HCT116 (cell line): ENCODE measurements at regions not wholly inside any gene's neighbourhood (a gene's known extent, or its start where the extent isn't known, plus 50 kb on each side); places are given as distances from the start of the nearest gene placed in this dataset.
A peak's percentile ranks its signal among the peaks of the same experiment; 100 is the strongest.

Experiments
- ATAC-seq: fragments of 200-7000 bp; cut with Tn5 transposase; 2 replicates; pipeline ENCODE4 v1.9.1; 2020; ENCODE audit warnings: mild to moderate bottlenecking, moderate library complexity
- BruUV-seq: library from RNA; stranded (reverse); fragments of 400-500 nt; replicated peaks from 2 replicates; lab custom pipeline; 2021; lab: Mats Ljungman, UMichigan
- CTCF ChIA-PET: fragments of 300-600 bp; sonication (Branson Sonifier 250); formaldehyde crosslinking; loops from one replicate; lab custom pipeline; 2021; ENCODE audit warnings: antibody characterized with exemption; lab: Charles Lee
- POLR2A ChIA-PET: fragments of 300-600, 350-600 bp; sonication (Branson Sonifier 250); formaldehyde crosslinking; loops from one replicate; lab custom pipeline; 2021; ENCODE audit warnings: antibody characterized with exemption; lab: Charles Lee
- RAD21 ChIA-PET, 2 experiments: fragments of 300-600 bp; sonication (Branson Sonifier 250); formaldehyde crosslinking; loops; one replicate each; lab custom pipeline; 2023; ENCODE audit warnings: low total read pairs in 2 of 2; ENCODE audit not compliant: uncharacterized antibody in 2 of 2, unreplicated experiment in 2 of 2, low non-redundant PET in 1 of 2; lab: Charles Lee
- DNase-seq: peaks from one replicate; pipeline ENCODE4 v3.0.0-alpha.2; 2010; ENCODE audit warnings: low read depth, low spot score
- H2AFZ ChIP-seq: fragments of 200-600 bp; shearing (Covaris generic), sonication (generic); 2 replicates; pipeline ENCODE4 v1.6.1; 2017; ENCODE audit warnings: low read depth, mixed run types, mixed read lengths, antibody characterized with exemption, low read length; ENCODE audit not compliant: poor library complexity, severe bottlenecking
- H3K27ac ChIP-seq: 2 replicates; pipeline ENCODE4 v1.5.1; 2012; ENCODE audit warnings: low read depth, low read length
- H3K27me3 ChIP-seq: fragments of 200-600 bp; sonication (generic); 2 replicates; pipeline ENCODE4 v1.6.1; 2016; ENCODE audit warnings: mixed run types, low read length, mixed read lengths; ENCODE audit not compliant: insufficient read depth
- H3K36me3 ChIP-seq, 2 experiments: fragments of 200-500 bp in 1 of 2; fragments of 200-600 bp in 1 of 2; sonication (Bioruptor generic) in 1 of 2; sonication (generic) in 1 of 2; 2 replicates each; pipeline versions ENCODE4 v1.5.1 to v1.6.1; 2014 to 2016; ENCODE audit warnings: low read length in 2 of 2, inconsistent platforms in 1 of 2, mixed read lengths in 1 of 2, mixed run types in 1 of 2; ENCODE audit not compliant: insufficient read depth in 2 of 2, control insufficient read depth in 1 of 2
- H3K4me1 ChIP-seq, 2 experiments: fragments of 200-600 bp in 1 of 2; sonication (generic) in 1 of 2; 2 replicates each; pipeline versions ENCODE4 v1.5.1 to v1.6.1; 2012 to 2017; ENCODE audit warnings: low read length in 2 of 2, inconsistent platforms in 1 of 2, mild to moderate bottlenecking in 1 of 2, mixed read lengths in 1 of 2, mixed run types in 1 of 2, moderate library complexity in 1 of 2; ENCODE audit not compliant: insufficient read depth in 2 of 2, control insufficient read depth in 1 of 2
- H3K4me2 ChIP-seq: fragments of 200-600 bp; sonication (generic); 2 replicates; pipeline ENCODE4 v1.6.1; 2017; ENCODE audit warnings: mixed run types, low read length, mixed read lengths
- H3K4me3 ChIP-seq, 2 experiments: fragments of 200-600 bp in 1 of 2; sonication (generic) in 1 of 2; replicated peaks in 1 of 2; 2 replicates each; pipeline ENCODE4 v1.5.1; 2011 to 2016; ENCODE audit warnings: low read length in 2 of 2, control low read depth in 1 of 2, low read depth in 1 of 2, mild to moderate bottlenecking in 1 of 2, mixed read lengths in 1 of 2, mixed run types in 1 of 2
- H3K79me2 ChIP-seq: fragments of 200-600 bp; sonication (generic); 2 replicates; pipeline ENCODE4 v1.6.1; 2017; ENCODE audit warnings: mild to moderate bottlenecking, mixed run types, low read length, moderate library complexity, mixed read lengths; ENCODE audit not compliant: insufficient read depth
- H3K9ac ChIP-seq: fragments of 200-600 bp; sonication (generic); 2 replicates; pipeline ENCODE4 v1.6.1; 2016; ENCODE audit warnings: low read length, mixed read lengths
- H3K9me2 ChIP-seq: fragments of 200-600 bp; sonication (generic), shearing (Covaris generic); 2 replicates; pipeline ENCODE4 v1.6.1; 2017; ENCODE audit warnings: mixed run types, mild to moderate bottlenecking, moderate library complexity; ENCODE audit not compliant: insufficient read depth
- H3K9me3 ChIP-seq, 2 experiments: fragments of 200-500 bp in 1 of 2; fragments of 200-600 bp in 1 of 2; sonication (Bioruptor generic) in 1 of 2; sonication (generic) in 1 of 2; 2 replicates each; pipeline ENCODE4 v1.6.1; 2014 to 2017; ENCODE audit warnings: low read length in 2 of 2, mixed read lengths in 2 of 2, inconsistent platforms in 1 of 2, low read depth in 1 of 2, mild to moderate bottlenecking in 1 of 2, mixed run types in 1 of 2, moderate library complexity in 1 of 2; ENCODE audit not compliant: control insufficient read depth in 1 of 2, insufficient read depth in 1 of 2
- H4K20me1 ChIP-seq: fragments of 200-600 bp; sonication (generic), shearing (Covaris generic); 2 replicates; pipeline ENCODE4 v1.6.1; 2017; ENCODE audit warnings: mixed run types, mild to moderate bottlenecking, moderate library complexity; ENCODE audit not compliant: insufficient read depth
- CBX3 ChIP-seq: IDR thresholded peaks from 2 replicates; pipeline ENCODE4 v1.6.1; 2012; ENCODE audit warnings: low read depth
- SIN3A ChIP-seq: IDR thresholded peaks from 2 replicates; pipeline ENCODE4 v1.6.1; 2012; ENCODE audit warnings: low read depth
- SP1 ChIP-seq: IDR thresholded peaks from 2 replicates; pipeline ENCODE4 v1.6.1; 2012; ENCODE audit warnings: low read depth
- SRF ChIP-seq: IDR thresholded peaks from 2 replicates; pipeline ENCODE4 v1.6.1; 2012; ENCODE audit warnings: low read depth
- ZNF274 ChIP-seq: fragments of 200-500 bp; sonication (Bioruptor generic); IDR thresholded peaks from 2 replicates; pipeline ENCODE4 v1.6.1; 2014; ENCODE audit warnings: mild to moderate bottlenecking, low read depth, low read length, inconsistent platforms
- intact Hi-C: fragments of 100-400 bp; cut with micrococcal nuclease; formaldehyde crosslinking; loops from 2 replicates; pipeline ENCODE4 v1.10.0; 2022
- TF ChIP-seq, protein P1 (sequence below), 3 experiments: fragments of 200-600 bp in 1 of 3; sonication (generic) in 1 of 3; IDR thresholded peaks in 2 of 3; conservative IDR thresholded peaks in 1 of 3; 2 replicates each; pipeline ENCODE4 v1.5.1; 2012 to 2017; ENCODE audit warnings: low read depth in 2 of 3, low read length in 2 of 3, antibody characterized with exemption in 1 of 3, borderline replicate concordance in 1 of 3, control low read depth in 1 of 3, mild to moderate bottlenecking in 1 of 3, mixed read lengths in 1 of 3, mixed run types in 1 of 3, moderate library complexity in 1 of 3; ENCODE audit not compliant: insufficient read depth in 1 of 3

DNA sequence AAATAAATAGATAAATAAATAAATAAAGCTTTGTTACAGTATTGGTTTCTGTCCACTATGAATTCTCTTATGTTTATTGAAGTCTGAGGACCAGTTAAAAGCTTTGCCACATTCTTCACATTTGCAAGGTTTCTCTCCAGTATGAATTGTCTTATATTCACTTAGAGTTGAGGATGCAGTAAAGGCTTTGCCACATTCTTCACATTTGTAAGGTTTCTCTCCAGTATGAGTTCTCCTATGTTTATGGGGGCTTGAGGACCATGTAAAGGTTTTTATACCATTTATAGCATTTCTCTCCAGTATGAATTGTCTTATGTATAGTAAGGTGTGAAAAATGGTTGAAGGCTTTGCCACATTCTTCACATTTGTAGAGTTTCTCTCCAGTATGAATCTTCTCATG, 168.3 kb downstream of the ZNF737 start:
- H3K9ac ChIP-seq: no peak overlapping the region
- peaks cover 7 to 10% of the 10 kb centered on the region in 2 experiments; a peak in 2 of 4 replicates for H3K9me3 ChIP-seq
- H3K4me3 ChIP-seq: no peak overlapping the region
- intact Hi-C loops: no loop called here
- H4K20me1 ChIP-seq: no peaks in the 10 kb centered on the region
- no peak overlapping the region for H3K4me2 ChIP-seq
- H3K36me3 ChIP-seq: no peaks in the 10 kb centered on the region
- H3K27ac ChIP-seq: no peak overlapping the region
- no peaks in the 10 kb centered on the region for H3K27me3 ChIP-seq
- TF ChIP-seq ZNF274 (peak; percentile 68), CBX3 (no peak)
- TF ChIP-seq, all 23 proteins: peak for 1
- Histone ChIP-seq H3K79me2 (no peaks in the 10 kb centered on the region), H3K4me1 (no peaks in the 10 kb centered on the region), H2AFZ (no peak overlapping the region), H3K9me2 (no peaks in the 10 kb centered on the region)
- DNase-seq (no peak), ATAC-seq (no peak)
- ChIA-PET RAD21 (no interaction called here), POLR2A (no interaction called here), CTCF (no interaction called here)
- no TSS peak for BruUV-seq

DNA sequence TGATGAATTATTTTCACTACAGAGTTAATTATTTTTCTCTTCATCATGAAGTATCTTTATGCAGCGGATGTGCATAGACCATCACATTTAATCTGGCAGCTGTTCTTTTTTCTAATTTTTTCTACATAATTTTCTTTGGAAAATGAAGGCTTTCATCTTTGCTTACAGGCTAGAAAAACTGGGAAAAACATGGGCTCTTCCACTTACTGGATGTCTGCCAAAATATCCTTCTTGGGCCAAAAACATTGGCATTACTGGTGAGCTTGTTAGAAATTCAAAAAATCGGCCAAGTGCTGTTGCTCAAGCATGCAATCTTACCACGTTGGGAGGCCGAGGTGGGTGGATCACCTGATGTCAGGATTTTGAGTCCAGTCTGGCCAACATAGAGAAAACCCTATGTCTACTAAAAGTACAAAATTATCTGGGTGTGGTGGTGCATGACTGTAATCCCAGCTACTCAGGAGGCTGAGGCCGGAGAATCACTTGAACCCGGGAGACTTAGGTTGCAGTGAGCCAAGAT, 176.8 kb downstream of the ZNF737 start:
- TF ChIP-seq, protein P1, sequence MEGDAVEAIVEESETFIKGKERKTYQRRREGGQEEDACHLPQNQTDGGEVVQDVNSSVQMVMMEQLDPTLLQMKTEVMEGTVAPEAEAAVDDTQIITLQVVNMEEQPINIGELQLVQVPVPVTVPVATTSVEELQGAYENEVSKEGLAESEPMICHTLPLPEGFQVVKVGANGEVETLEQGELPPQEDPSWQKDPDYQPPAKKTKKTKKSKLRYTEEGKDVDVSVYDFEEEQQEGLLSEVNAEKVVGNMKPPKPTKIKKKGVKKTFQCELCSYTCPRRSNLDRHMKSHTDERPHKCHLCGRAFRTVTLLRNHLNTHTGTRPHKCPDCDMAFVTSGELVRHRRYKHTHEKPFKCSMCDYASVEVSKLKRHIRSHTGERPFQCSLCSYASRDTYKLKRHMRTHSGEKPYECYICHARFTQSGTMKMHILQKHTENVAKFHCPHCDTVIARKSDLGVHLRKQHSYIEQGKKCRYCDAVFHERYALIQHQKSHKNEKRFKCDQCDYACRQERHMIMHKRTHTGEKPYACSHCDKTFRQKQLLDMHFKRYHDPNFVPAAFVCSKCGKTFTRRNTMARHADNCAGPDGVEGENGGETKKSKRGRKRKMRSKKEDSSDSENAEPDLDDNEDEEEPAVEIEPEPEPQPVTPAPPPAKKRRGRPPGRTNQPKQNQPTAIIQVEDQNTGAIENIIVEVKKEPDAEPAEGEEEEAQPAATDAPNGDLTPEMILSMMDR (IDR thresholded peaks at IDR 0.05 in 2 of 3, conservative IDR thresholded peaks at IDR 0.05 in 1 of 3; ENCODE audit: borderline replicate concordance in 1 of 3, insufficient read depth in 1 of 3, low read depth in 2 of 3, low read length in 2 of 3): no peak
- TF ChIP-seq SP1: no peak
- TF ChIP-seq SIN3A: no peak
- TF ChIP-seq SRF: no peak
- Histone ChIP-seq H3K79me2 (no peaks in the 10 kb centered on the region), H3K36me3 (no peaks in the 10 kb centered on the region), H3K9me2 (no peaks in the 10 kb centered on the region), H3K27ac (no peak overlapping the region), H3K4me2 (no peak overlapping the region), H2AFZ (no peak overlapping the region), H3K27me3 (no peaks in the 10 kb centered on the region), H4K20me1 (no peaks in the 10 kb centered on the region), H3K9ac (no peak overlapping the region), H3K4me3 (no peak overlapping the region), H3K4me1 (no peaks in the 10 kb centered on the region), H3K9me3 (peaks cover 10 to 11% of the 10 kb centered on the region in 2 experiments; a peak in 3 of 4 replicates)
- intact Hi-C loops: no loop called here
- ATAC-seq (no peak), DNase-seq (no peak)
- ChIA-PET POLR2A (no interaction called here), RAD21 (no interaction called here), CTCF (no interaction called here)
- BruUV-seq: no TSS peak
